OCI-LY7 (cell line): ENCODE measurements at regions not wholly inside any gene's neighbourhood (a gene's known extent, or its start where the extent isn't known, plus 50 kb on each side); places are given as distances from the start of the nearest gene placed in this dataset.

Source experiments
- BruUV-seq: library from RNA; stranded (reverse); fragments of 400-500 nt; replicated peaks from 2 replicates; lab custom pipeline; 2021; lab: Mats Ljungman, UMichigan
- CTCF ChIA-PET: fragments of 300-600 bp; sonication (Branson Sonifier 250); formaldehyde crosslinking; loops from one replicate; lab custom pipeline; 2022; ENCODE audit warnings: antibody characterized with exemption; ENCODE audit not compliant: unreplicated experiment; lab: Charles Lee
- POLR2A ChIA-PET: fragments of 300-600 bp; sonication (Branson Sonifier 250); formaldehyde crosslinking; loops from one replicate; lab custom pipeline; 2022; ENCODE audit warnings: antibody characterized with exemption; lab: Charles Lee
- DNase-seq: peaks from one replicate; pipeline ENCODE4 v3.0.0-alpha.2; 2015; ENCODE audit warnings: low spot score
- H2AFZ ChIP-seq: fragments of 200-600 bp; sonication (generic), shearing (Covaris generic); 2 replicates; pipeline ENCODE4 v1.6.1; 2014; ENCODE audit warnings: mild to moderate bottlenecking, antibody characterized with exemption, low read length, moderate library complexity
- H3K27ac ChIP-seq: fragments of 200-600 bp; sonication (generic); 2 replicates; pipeline ENCODE4 v1.5.1; 2014; ENCODE audit warnings: mixed run types, low read depth, mild to moderate bottlenecking, moderate library complexity, low read length, inconsistent platforms; ENCODE audit not compliant: poor library complexity, severe bottlenecking
- H3K36me3 ChIP-seq: fragments of 200-600 bp; sonication (generic); 2 replicates; pipeline ENCODE4 v1.6.1; 2014; ENCODE audit warnings: mild to moderate bottlenecking, antibody characterized with exemption, low read length, moderate library complexity, mixed read lengths; ENCODE audit not compliant: insufficient read depth
- H3K4me1 ChIP-seq: fragments of 200-600 bp; sonication (generic); 2 replicates; pipeline ENCODE4 v1.5.1; 2014; ENCODE audit warnings: mild to moderate bottlenecking, low read length; ENCODE audit not compliant: insufficient read depth, poor library complexity, severe bottlenecking
- H3K4me2 ChIP-seq: fragments of 200-600 bp; sonication (generic); 2 replicates; pipeline ENCODE4 v1.6.1; 2014; ENCODE audit warnings: mild to moderate bottlenecking, low read length
- H3K4me3 ChIP-seq: fragments of 200-600 bp; sonication (generic); 2 replicates; pipeline ENCODE4 v1.5.1; 2014; ENCODE audit warnings: mild to moderate bottlenecking, low read depth, low read length; ENCODE audit not compliant: poor library complexity, severe bottlenecking
- H3K79me2 ChIP-seq: fragments of 200-600 bp; sonication (generic); 2 replicates; pipeline ENCODE4 v1.6.1; 2016; ENCODE audit warnings: low read depth, mild to moderate bottlenecking, low read length, moderate library complexity, mixed read lengths; ENCODE audit not compliant: insufficient read depth
- H3K9me2 ChIP-seq: fragments of 200-600 bp; sonication (generic); 2 replicates; pipeline ENCODE4 v1.6.1; 2016; ENCODE audit warnings: mild to moderate bottlenecking, low read length, mixed read lengths; ENCODE audit not compliant: insufficient read depth
- H3K9me3 ChIP-seq: fragments of 200-600 bp; sonication (generic); 2 replicates; pipeline ENCODE4 v1.6.1; 2014; ENCODE audit warnings: mild to moderate bottlenecking, mixed run types, low read length, mixed read lengths
- H4K20me1 ChIP-seq: fragments of 200-600 bp; sonication (generic); 2 replicates; pipeline ENCODE4 v1.6.1; 2014; ENCODE audit warnings: mild to moderate bottlenecking, antibody characterized with exemption, low read length, moderate library complexity, mixed read lengths; ENCODE audit not compliant: insufficient read depth
- CTCF ChIP-seq: fragments of 200-600 bp; sonication (generic); conservative IDR thresholded peaks from 2 replicates; pipeline ENCODE4 v1.5.1; 2014; ENCODE audit warnings: mild to moderate bottlenecking, antibody characterized with exemption, low read length, moderate library complexity, mixed read lengths
- EZH2phosphoT487 ChIP-seq: fragments of 200-600 bp; sonication (generic); IDR thresholded peaks from 2 replicates; pipeline ENCODE4 v1.6.1; 2018; ENCODE audit warnings: low read depth, borderline replicate concordance, mild to moderate bottlenecking, mixed run types, antibody characterized with exemption, low read length, moderate library complexity, mixed read lengths
- intact Hi-C: fragments of 100-400 bp; cut with micrococcal nuclease; formaldehyde crosslinking; loops from one replicate; pipeline ENCODE4 v1.10.0; 2022; ENCODE audit not compliant: unreplicated experiment

GRCh38 chr10:128367807-128368206 lies 241.6 kb upstream of the MKI67 start:
- no peaks in the 10 kb centered on the region for H4K20me1 ChIP-seq
- no peak overlapping the region for H2AFZ ChIP-seq
- H3K27ac ChIP-seq: no peak overlapping the region
- no peak for DNase-seq
- no peaks in the 10 kb centered on the region for H3K9me3 ChIP-seq
- no TSS peak for BruUV-seq
- ChIA-PET CTCF (no interaction called here), POLR2A (no interaction called here)
- intact Hi-C loops: no loop called here
- H3K4me1 ChIP-seq: no peaks in the 10 kb centered on the region
- H3K36me3 ChIP-seq: no peaks in the 10 kb centered on the region
- TF ChIP-seq EZH2phosphoT487 (no peak), CTCF (no peak)
- no peaks in the 10 kb centered on the region for H3K79me2 ChIP-seq
- H3K9me2 ChIP-seq: no peaks in the 10 kb centered on the region
- H3K4me3 ChIP-seq: no peak overlapping the region
- no peak overlapping the region for H3K4me2 ChIP-seq

DNA sequence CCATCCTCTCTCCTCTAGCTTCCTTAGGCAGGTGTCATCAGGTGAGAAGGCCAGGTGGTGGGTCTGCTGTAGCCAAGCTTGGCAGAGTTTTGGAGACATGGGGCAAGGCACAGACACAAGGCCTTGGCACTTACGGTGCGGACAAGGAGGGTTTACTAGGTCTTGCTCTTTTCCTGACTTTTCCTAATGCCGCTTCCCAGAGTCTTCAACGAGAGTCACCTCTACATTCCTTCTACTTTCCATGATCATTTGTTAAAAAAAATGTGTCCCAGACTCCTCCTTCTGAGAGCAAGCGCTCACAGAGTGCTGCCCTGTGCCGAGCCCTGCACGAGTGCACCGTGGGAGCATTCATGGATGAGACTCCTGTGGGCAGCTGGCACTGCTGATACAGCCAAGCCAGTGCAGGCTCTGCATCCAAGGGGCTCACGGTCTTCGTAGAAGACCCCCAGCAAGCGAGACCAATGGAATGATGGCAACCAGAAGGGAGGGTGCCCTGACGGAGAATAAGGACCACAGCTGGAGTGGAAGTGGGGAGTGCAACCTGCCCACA lies 243.0 kb upstream of the MKI67 start:
- Histone ChIP-seq H2AFZ (no peak overlapping the region), H3K4me1 (no peaks in the 10 kb centered on the region), H3K79me2 (no peaks in the 10 kb centered on the region), H3K4me3 (no peak overlapping the region), H4K20me1 (no peaks in the 10 kb centered on the region), H3K9me2 (no peaks in the 10 kb centered on the region), H3K27ac (no peak overlapping the region), H3K9me3 (no peaks in the 10 kb centered on the region), H3K4me2 (no peak overlapping the region), H3K36me3 (no peaks in the 10 kb centered on the region)
- ChIA-PET CTCF (no interaction called here), POLR2A (interaction anchor here (0.5 kb wide), 1 partner anchor 1495 kb away, joined by 5 read pairs; no protein-coding TSS in a partner anchor)
- intact Hi-C loops: no loop called here
- BruUV-seq: no TSS peak
- no peak for TF ChIP-seq CTCF
- no peak for TF ChIP-seq EZH2phosphoT487
- DNase-seq: no peak

DNA sequence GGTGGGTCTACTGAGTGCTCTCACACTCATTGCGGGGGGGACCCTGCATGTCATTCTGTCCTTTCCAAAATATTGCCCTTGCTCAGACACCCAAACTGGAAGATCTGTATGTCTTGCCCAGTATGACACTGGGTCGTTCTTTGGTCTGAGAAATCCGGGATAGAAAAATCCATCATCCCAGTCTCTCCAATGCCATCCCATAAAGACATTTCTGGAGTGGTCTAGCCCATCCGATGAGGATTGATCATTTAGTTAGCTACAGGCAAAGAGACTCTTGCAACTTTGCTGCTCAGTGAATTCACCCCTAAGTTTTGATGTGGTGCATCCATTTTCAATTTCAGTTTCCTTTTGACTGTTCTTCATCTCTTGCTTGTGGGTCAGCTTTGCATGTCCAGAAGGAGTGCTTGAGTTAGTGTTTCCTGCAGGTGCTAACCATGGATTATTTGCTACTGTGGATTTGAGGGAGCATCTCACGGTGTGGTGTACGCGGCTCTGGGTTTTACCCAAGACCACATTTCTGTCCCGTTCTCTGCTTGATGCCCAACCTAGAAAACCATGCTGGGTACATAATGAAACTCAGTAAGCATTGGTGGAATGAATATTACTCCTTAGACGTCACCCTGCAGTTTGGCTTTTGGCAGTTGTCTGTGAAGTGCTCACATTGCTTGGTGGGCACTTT lies 247.0 kb upstream of the MKI67 start:
- Histone ChIP-seq H3K4me3 (no peak overlapping the region), H3K27ac (no peak overlapping the region), H4K20me1 (no peaks in the 10 kb centered on the region), H3K4me1 (no peaks in the 10 kb centered on the region), H3K9me2 (no peaks in the 10 kb centered on the region), H2AFZ (no peak overlapping the region), H3K4me2 (no peak overlapping the region), H3K36me3 (no peaks in the 10 kb centered on the region), H3K79me2 (no peaks in the 10 kb centered on the region), H3K9me3 (no peaks in the 10 kb centered on the region)
- BruUV-seq: no TSS peak
- DNase-seq: no peak
- intact Hi-C loops: no loop called here
- ChIA-PET CTCF (no interaction called here), POLR2A (no interaction called here)
- TF ChIP-seq CTCF: no peak
- no peak for TF ChIP-seq EZH2phosphoT487
